GM23248 (cell line): ENCODE measurements at regions not wholly inside any gene's neighbourhood (a gene's known extent, or its start where the extent isn't known, plus 50 kb on each side); places are given as distances from the start of the nearest gene placed in this dataset.

Source experiments
- DNase-seq: peaks from one replicate; pipeline ENCODE4 v3.0.0-alpha.2; 2015
- H2AFZ ChIP-seq: fragments of 200-600 bp; sonication (generic); 2 replicates; pipeline ENCODE4 v1.6.1; 2016; ENCODE audit warnings: antibody characterized with exemption
- H3F3A ChIP-seq: fragments of 200-600 bp; sonication (generic); 2 replicates; pipeline ENCODE4 v1.6.1; 2016; ENCODE audit warnings: mild to moderate bottlenecking, antibody characterized with exemption, mixed run types; ENCODE audit not compliant: insufficient read depth
- H3K27ac ChIP-seq: fragments of 200-600 bp; sonication (generic); 2 replicates; pipeline ENCODE4 v1.5.1; 2016; ENCODE audit warnings: mild to moderate bottlenecking
- H3K27me3 ChIP-seq: fragments of 200-600 bp; sonication (generic); replicated peaks from 2 replicates; pipeline ENCODE4 v1.6.1; 2016; ENCODE audit warnings: mild to moderate bottlenecking; ENCODE audit not compliant: insufficient read depth
- H3K36me3 ChIP-seq: fragments of 200-600 bp; sonication (generic); 2 replicates; pipeline ENCODE4 v1.6.1; 2016; ENCODE audit warnings: low read depth, mild to moderate bottlenecking
- H3K4me1 ChIP-seq: fragments of 200-600 bp; sonication (generic); 2 replicates; pipeline ENCODE4 v1.6.1; 2016; ENCODE audit warnings: mild to moderate bottlenecking; ENCODE audit not compliant: insufficient read depth
- H3K4me2 ChIP-seq: fragments of 200-600 bp; sonication (generic); one replicate; pipeline ENCODE4 v1.6.1; 2016; ENCODE audit warnings: mild to moderate bottlenecking; ENCODE audit not compliant: unreplicated experiment
- H3K4me3 ChIP-seq: fragments of 200-600 bp; sonication (generic); 2 replicates; pipeline ENCODE4 v1.5.1; 2016; ENCODE audit warnings: mild to moderate bottlenecking
- H3K79me2 ChIP-seq: fragments of 200-600 bp; sonication (generic); 2 replicates; pipeline ENCODE4 v1.6.1; 2016; ENCODE audit warnings: mild to moderate bottlenecking; ENCODE audit not compliant: insufficient read depth
- H3K9ac ChIP-seq: fragments of 200-600 bp; sonication (generic); 2 replicates; pipeline ENCODE4 v1.6.1; 2016; ENCODE audit warnings: mild to moderate bottlenecking
- H3K9me2 ChIP-seq: fragments of 200-600 bp; sonication (generic); 2 replicates; pipeline ENCODE4 v1.6.1; 2016; ENCODE audit warnings: mixed run types, mild to moderate bottlenecking, moderate library complexity; ENCODE audit not compliant: insufficient read depth
- H3K9me3 ChIP-seq: fragments of 200-600 bp; sonication (generic); one replicate; pipeline ENCODE4 v1.6.1; 2017; ENCODE audit warnings: low read depth
- H4K20me1 ChIP-seq: fragments of 200-600 bp; sonication (generic); 2 replicates; pipeline ENCODE4 v1.6.0; 2016; ENCODE audit not compliant: insufficient read depth
- EZH2 ChIP-seq: fragments of 200-600 bp; sonication (generic); IDR thresholded peaks from 2 replicates; pipeline ENCODE4 v1.6.1; 2018; ENCODE audit warnings: antibody characterized with exemption, mild to moderate bottlenecking; ENCODE audit not compliant: insufficient read depth, poor library complexity, severe bottlenecking
- EZH2phosphoT487 ChIP-seq: fragments of 200-600 bp; sonication (generic); IDR thresholded peaks from 2 replicates; pipeline ENCODE4 v1.6.1; 2018; ENCODE audit warnings: antibody characterized with exemption, moderate library complexity, mild to moderate bottlenecking, low read depth; ENCODE audit not compliant: insufficient read depth
- WGBS, 2 experiments: methylation state at CpG; one replicate each; pipeline ENCODE4 v1.1.6; 2015 to 2017; ENCODE audit warnings: low lambda C conversion rate in 2 of 2, low coverage in 1 of 2; ENCODE audit errors: missing lambda C conversion rate in 2 of 2; 5-methylcytosine and 5-hydroxymethylcytosine counted together
- in situ Hi-C: fragments of 300-500 bp; cut with MboI; formaldehyde crosslinking; loops from 2 replicates; pipeline ENCODE4 v1.15.0; 2020

GRCh38 chr7:22662036-22662435 lies 65.0 kb upstream of the IL6 start:
- Histone ChIP-seq H3K4me2 (no peak overlapping the region), H3K9me2 (no peaks in the 10 kb centered on the region), H3K4me1 (peaks cover 37% of the 10 kb centered on the region), H3F3A (peaks cover 25% of the 10 kb centered on the region), H2AFZ (no peak overlapping the region), H3K79me2 (no peaks in the 10 kb centered on the region), H3K27me3 (no peaks in the 10 kb centered on the region), H3K9me3 (no peaks in the 10 kb centered on the region), H3K36me3 (no peaks in the 10 kb centered on the region), H3K9ac (no peak overlapping the region), H4K20me1 (no peaks in the 10 kb centered on the region), H3K27ac (no peak overlapping the region), H3K4me3 (no peak overlapping the region)
- TF ChIP-seq EZH2 (no peak), EZH2phosphoT487 (no peak)
- peak; percentile 48 for DNase-seq
- in situ Hi-C loops = no loop called here

GRCh38 chr7:22660732-22661131 lies 66.3 kb upstream of the IL6 start:
- no peak for DNase-seq
- Histone ChIP-seq H3K36me3 (no peaks in the 10 kb centered on the region), H3K9ac (no peak overlapping the region), H2AFZ (no peak overlapping the region), H3K79me2 (no peaks in the 10 kb centered on the region), H3F3A (peaks cover 12% of the 10 kb centered on the region), H3K4me2 (no peak overlapping the region), H3K9me3 (no peaks in the 10 kb centered on the region), H3K4me3 (no peak overlapping the region), H3K27me3 (no peaks in the 10 kb centered on the region), H3K9me2 (no peaks in the 10 kb centered on the region), H4K20me1 (no peaks in the 10 kb centered on the region), H3K27ac (no peak overlapping the region), H3K4me1 (peaks cover 28% of the 10 kb centered on the region)
- no peak for TF ChIP-seq EZH2
- in situ Hi-C loops = no loop called here
- WGBS, 2 experiments = 56 to 65% methylated on average over 3 of the region's 3 CpGs

GRCh38 chr7:22660293-22660692 lies 66.7 kb upstream of the IL6 start:
- H3K9me2 ChIP-seq = no peaks in the 10 kb centered on the region
- H3F3A ChIP-seq = peaks cover 12% of the 10 kb centered on the region
- H3K9me3 ChIP-seq = no peaks in the 10 kb centered on the region
- no peaks in the 10 kb centered on the region for H3K27me3 ChIP-seq
- WGBS, 2 experiments = 95% methylated on average over 1 of the region's 1 CpG
- H3K4me1 ChIP-seq = peaks cover 28% of the 10 kb centered on the region
- TF ChIP-seq EZH2 (no peak), EZH2phosphoT487 (no peak)
- no peak overlapping the region for H3K9ac ChIP-seq
- H3K4me3 ChIP-seq = no peak overlapping the region
- no peaks in the 10 kb centered on the region for H3K36me3 ChIP-seq
- in situ Hi-C loops = no loop called here
- DNase-seq = peak; percentile 29
- H3K79me2 ChIP-seq = no peaks in the 10 kb centered on the region
- H4K20me1 ChIP-seq = no peaks in the 10 kb centered on the region
- no peak overlapping the region for H2AFZ ChIP-seq
- H3K4me2 ChIP-seq = no peak overlapping the region
- no peak overlapping the region for H3K27ac ChIP-seq

- H3K27me3 ChIP-seq = no peaks in the 10 kb centered on the region
- H3K4me2 ChIP-seq = no peak overlapping the region
- no peak overlapping the region for H2AFZ ChIP-seq
- peaks cover 18% of the 10 kb centered on the region for H3F3A ChIP-seq
- no peak overlapping the region for H3K9ac ChIP-seq
- H4K20me1 ChIP-seq = no peaks in the 10 kb centered on the region
- no peak overlapping the region for H3K27ac ChIP-seq
- H3K9me2 ChIP-seq = no peaks in the 10 kb centered on the region
- H3K36me3 ChIP-seq = no peaks in the 10 kb centered on the region
- TF ChIP-seq EZH2phosphoT487 (no peak), EZH2 (no peak)
- WGBS, 2 experiments = 78 to 84% methylated on average over 6 of the region's 6 CpGs
- H3K4me3 ChIP-seq = no peak overlapping the region
- in situ Hi-C loops = no loop called here
- H3K9me3 ChIP-seq = no peaks in the 10 kb centered on the region
- peaks cover 34% of the 10 kb centered on the region for H3K4me1 ChIP-seq
- H3K79me2 ChIP-seq = no peaks in the 10 kb centered on the region
- no peak for DNase-seq
Measured at GRCh38 chr7:22659741-22660140, 67.3 kb upstream of the IL6 start.

GRCh38 chr7:22658031-22658430 lies 69.0 kb upstream of the IL6 start:
- Histone ChIP-seq H3K27ac (no peak overlapping the region), H3K9me3 (no peaks in the 10 kb centered on the region), H3K9ac (no peak overlapping the region), H3K36me3 (no peaks in the 10 kb centered on the region), H3K9me2 (no peaks in the 10 kb centered on the region), H4K20me1 (no peaks in the 10 kb centered on the region), H2AFZ (no peak overlapping the region), H3K4me2 (no peak overlapping the region), H3K27me3 (no peaks in the 10 kb centered on the region), H3K79me2 (no peaks in the 10 kb centered on the region), H3K4me3 (no peak overlapping the region), H3K4me1 (peaks cover 27% of the 10 kb centered on the region), H3F3A (peaks cover 30% of the 10 kb centered on the region)
- in situ Hi-C loops = no loop called here
- 53 to 57% methylated on average over 3 of the region's 3 CpGs for WGBS, 2 experiments
- DNase-seq = no peak
- TF ChIP-seq EZH2phosphoT487 (no peak), EZH2 (no peak)
